Sigmoid colon (tissue), 6 donors: ENCODE measurements at regions not wholly inside any gene's neighbourhood (a gene's known extent, or its start where the extent isn't known, plus 50 kb on each side); places are given as distances from the start of the nearest gene placed in this dataset.

ENCODE experiments used
- DNase-seq: peaks from one replicate; pipeline ENCODE4 v3.0.0-alpha.2; 2019
- H3K27ac ChIP-seq, 4 donors: fragments of 200-600 bp; sonication (generic); one replicate each; pipeline ENCODE4 v1.5.1; 2016 to 2019; ENCODE audit warnings: mild to moderate bottlenecking in 1 of 4
- H3K27me3 ChIP-seq, 3 donors: fragments of 200-600 bp; sonication (generic); one replicate each; pipeline ENCODE4 v1.5.1; 2019; ENCODE audit warnings: mild to moderate bottlenecking in 1 of 3
- H3K36me3 ChIP-seq, 4 donors: fragments of 200-600 bp; sonication (generic); one replicate each; pipeline ENCODE4 v1.5.1; 2016 to 2019
- H3K4me1 ChIP-seq, 4 donors: fragments of 200-600 bp; sonication (generic); one replicate each; pipeline ENCODE4 v1.5.1; 2017 to 2019
- H3K4me3 ChIP-seq, 4 donors: fragments of 200-600 bp; sonication (generic); one replicate each; pipeline ENCODE4 v1.5.1; 2017 to 2019; ENCODE audit warnings: mild to moderate bottlenecking in 2 of 4, moderate library complexity in 1 of 4
- H3K9me3 ChIP-seq, 4 donors: fragments of 200-600 bp in 3 of 4; sonication (generic) in 3 of 4; one replicate each; pipeline versions ENCODE4 v1.5.1 to v1.6.1; 2013 to 2019
- EP300 ChIP-seq, 4 donors: sonication (generic); formaldehyde crosslinking; IDR thresholded peaks; one replicate each; pipeline ENCODE4 v1.6.1; 2017; ENCODE audit warnings: antibody characterized with exemption in 4 of 4
- POLR2A ChIP-seq, 2 donors: fragments of 450-650 bp; IDR thresholded peaks; one replicate each; pipeline ENCODE4 v1.6.1; 2016; ENCODE audit warnings: antibody characterized with exemption in 2 of 2, mild to moderate bottlenecking in 2 of 2, moderate library complexity in 2 of 2
- POLR2AphosphoS5 ChIP-seq, 4 donors: sonication (generic); formaldehyde crosslinking; IDR thresholded peaks; one replicate each; pipeline ENCODE4 v1.6.1; 2017; ENCODE audit warnings: antibody characterized with exemption in 4 of 4
- WGBS, 2 donors: extraction: QIAGEN DNeasy Blood & Tissue Kit; methylation state at CpG; one replicate each; pipeline ENCODE4 v1.1.7; 2013; 5-methylcytosine and 5-hydroxymethylcytosine counted together
- intact Hi-C: fragments of 100-400 bp; cut with DNase I; formaldehyde crosslinking; loops from one replicate; pipeline ENCODE4 v1.15.1; 2023
- TF ChIP-seq, protein P1 (sequence below), 4 experiments: fragments of 450-650 bp in 3 of 4; fragments of 200-600 bp in 1 of 4; IDR thresholded peaks; one replicate each; pipeline ENCODE4 v1.5.1; 2016 to 2019; ENCODE audit warnings: antibody characterized with exemption in 4 of 4, mild to moderate bottlenecking in 3 of 4, moderate library complexity in 2 of 4
- donor health status: healthy with polysubstance abuse.
- donor health status: healthy.

- intact Hi-C loops, result no loop called here
- WGBS, 2 donors, result 81 to 88% methylated on average over 2 of the region's 2 CpGs
- Histone ChIP-seq H3K27ac (no peak overlapping the region), H3K4me1 (no peaks in the 10 kb centered on the region), H3K9me3 (no peaks in the 10 kb centered on the region), H3K27me3 (no peaks in the 10 kb centered on the region), H3K4me3 (no peak overlapping the region), H3K36me3 (no peaks in the 10 kb centered on the region)
- TF ChIP-seq EP300 (IDR thresholded peaks at IDR 0.05) (no peak), POLR2AphosphoS5 (IDR thresholded peaks at IDR 0.05) (no peak), POLR2A (IDR thresholded peaks at IDR 0.05) (no peak)
- TF ChIP-seq, protein P1, sequence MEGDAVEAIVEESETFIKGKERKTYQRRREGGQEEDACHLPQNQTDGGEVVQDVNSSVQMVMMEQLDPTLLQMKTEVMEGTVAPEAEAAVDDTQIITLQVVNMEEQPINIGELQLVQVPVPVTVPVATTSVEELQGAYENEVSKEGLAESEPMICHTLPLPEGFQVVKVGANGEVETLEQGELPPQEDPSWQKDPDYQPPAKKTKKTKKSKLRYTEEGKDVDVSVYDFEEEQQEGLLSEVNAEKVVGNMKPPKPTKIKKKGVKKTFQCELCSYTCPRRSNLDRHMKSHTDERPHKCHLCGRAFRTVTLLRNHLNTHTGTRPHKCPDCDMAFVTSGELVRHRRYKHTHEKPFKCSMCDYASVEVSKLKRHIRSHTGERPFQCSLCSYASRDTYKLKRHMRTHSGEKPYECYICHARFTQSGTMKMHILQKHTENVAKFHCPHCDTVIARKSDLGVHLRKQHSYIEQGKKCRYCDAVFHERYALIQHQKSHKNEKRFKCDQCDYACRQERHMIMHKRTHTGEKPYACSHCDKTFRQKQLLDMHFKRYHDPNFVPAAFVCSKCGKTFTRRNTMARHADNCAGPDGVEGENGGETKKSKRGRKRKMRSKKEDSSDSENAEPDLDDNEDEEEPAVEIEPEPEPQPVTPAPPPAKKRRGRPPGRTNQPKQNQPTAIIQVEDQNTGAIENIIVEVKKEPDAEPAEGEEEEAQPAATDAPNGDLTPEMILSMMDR (IDR thresholded peaks at IDR 0.05), result no peak
- no peak for DNase-seq
Observed at GRCh38 chr5:4440536-4440935, 699.6 kb upstream of the ADAMTS16 start.

- H3K4me3 ChIP-seq, result no peak overlapping the region
- intact Hi-C loops, result no loop called here
- DNase-seq, result no peak
- TF ChIP-seq EP300 (IDR thresholded peaks at IDR 0.05), result no peak
- H3K36me3 ChIP-seq, result no peaks in the 10 kb centered on the region
- H3K9me3 ChIP-seq, result peaks cover 0 to 2% (median under 1%) of the 10 kb centered on the region in 4 donors
- no peaks in the 10 kb centered on the region for H3K27me3 ChIP-seq
- H3K27ac ChIP-seq, result no peak overlapping the region
- no peaks in the 10 kb centered on the region for H3K4me1 ChIP-seq
- WGBS, 2 donors, result 79 to 83% methylated on average over 4 of the region's 4 CpGs
Observed at GRCh38 chr5:4442221-4442620, 697.9 kb upstream of the ADAMTS16 start.

- H3K4me1 ChIP-seq, result no peaks in the 10 kb centered on the region
- no peak for DNase-seq
- peaks cover 0 to 7% (median 1%) of the 10 kb centered on the region in 4 donors for H3K9me3 ChIP-seq
- intact Hi-C loops, result no loop called here
- H3K36me3 ChIP-seq, result no peaks in the 10 kb centered on the region
- no peak overlapping the region for H3K27ac ChIP-seq
- H3K27me3 ChIP-seq, result peaks cover 0 to 4% (median 0%) of the 10 kb centered on the region in 3 donors
- H3K4me3 ChIP-seq, result no peak overlapping the region
- WGBS, 2 donors, result 91 to 97% methylated on average over 1 of the region's 1 CpG
- TF ChIP-seq POLR2A (IDR thresholded peaks at IDR 0.05), result no peak
- TF ChIP-seq, protein P1 (IDR thresholded peaks at IDR 0.05), result no peak
- TF ChIP-seq EP300 (IDR thresholded peaks at IDR 0.05), result no peak
- TF ChIP-seq POLR2AphosphoS5 (IDR thresholded peaks at IDR 0.05), result no peak
Observed at GRCh38 chr5:4447657-4448056, 692.5 kb upstream of the ADAMTS16 start.

DNA sequence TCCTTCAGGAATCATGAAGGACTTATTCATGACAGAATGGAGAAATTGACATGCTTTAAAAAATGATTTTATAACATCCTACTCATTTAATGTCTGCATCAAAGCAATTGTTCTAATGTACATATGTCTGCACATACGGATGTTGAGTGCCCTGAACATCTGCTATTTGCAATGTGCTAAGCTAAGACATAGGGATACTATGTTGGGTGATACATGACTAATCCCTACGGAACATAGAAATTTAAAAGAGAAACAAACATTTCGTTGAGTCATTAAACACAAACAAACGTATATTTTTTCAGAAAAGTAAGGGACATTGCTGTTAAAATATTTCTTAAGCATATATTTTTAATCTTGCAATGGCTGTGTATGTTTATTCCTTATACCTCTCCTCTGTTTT lies 686.5 kb upstream of the ADAMTS16 start:
- H3K27me3 ChIP-seq, result no peaks in the 10 kb centered on the region
- no peaks in the 10 kb centered on the region for H3K36me3 ChIP-seq
- H3K4me1 ChIP-seq, result no peaks in the 10 kb centered on the region
- WGBS, 2 donors, result 70 to 77% methylated on average over 4 of the region's 4 CpGs
- H3K9me3 ChIP-seq, result no peaks in the 10 kb centered on the region
- DNase-seq, result no peak
- no peak overlapping the region for H3K27ac ChIP-seq
- no peak overlapping the region for H3K4me3 ChIP-seq
- TF ChIP-seq, protein P1 (IDR thresholded peaks at IDR 0.05), result no peak
- TF ChIP-seq POLR2A (IDR thresholded peaks at IDR 0.05), result no peak
- no peak for TF ChIP-seq POLR2AphosphoS5 (IDR thresholded peaks at IDR 0.05)
- TF ChIP-seq EP300 (IDR thresholded peaks at IDR 0.05), result no peak
- intact Hi-C loops, result no loop called here

DNA sequence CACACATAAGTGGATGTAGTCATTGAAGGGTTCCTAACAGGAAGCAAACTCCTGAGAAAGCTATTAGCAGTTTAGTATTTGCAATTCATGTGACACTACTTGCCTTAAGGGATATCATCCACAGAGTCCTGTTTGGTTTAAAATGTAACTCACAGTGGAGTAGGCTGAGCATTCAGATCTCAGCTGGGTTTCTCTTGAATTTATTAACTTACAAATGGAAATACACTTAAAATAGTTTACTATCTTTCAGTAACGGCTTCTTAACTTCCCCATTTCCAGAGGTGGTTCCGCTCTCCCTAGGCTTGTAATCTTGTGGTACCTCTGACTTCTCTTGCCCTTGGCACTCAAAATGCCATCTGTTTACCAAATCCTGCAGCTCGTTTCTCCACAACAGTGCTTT lies 660.7 kb upstream of the ADAMTS16 start:
- Histone ChIP-seq H3K27me3 (no peaks in the 10 kb centered on the region), H3K9me3 (peaks cover 0 to 4% (median 1%) of the 10 kb centered on the region in 4 donors)

More for the DNA sequence above, 660.7 kb upstream of the ADAMTS16 start:
- Histone ChIP-seq H3K4me1 (no peaks in the 10 kb centered on the region), H3K27ac (no peak overlapping the region), H3K36me3 (no peaks in the 10 kb centered on the region), H3K4me3 (no peak overlapping the region)
- 34 to 42% methylated on average over 3 of the region's 3 CpGs for WGBS, 2 donors
- DNase-seq, result no peak
- intact Hi-C loops, result no loop called here
- no peak for TF ChIP-seq POLR2AphosphoS5 (IDR thresholded peaks at IDR 0.05)
- TF ChIP-seq EP300 (IDR thresholded peaks at IDR 0.05), result no peak
- TF ChIP-seq, protein P1 (IDR thresholded peaks at IDR 0.05), result no peak
- no peak for TF ChIP-seq POLR2A (IDR thresholded peaks at IDR 0.05)
